Nephron (organoid): ENCODE measurements at regions not wholly inside any gene's neighbourhood (a gene's known extent, or its start where the extent isn't known, plus 50 kb on each side); places are given as distances from the start of the nearest gene placed in this dataset.

Experiments used
- H3K27ac Mint-ChIP-seq, 3 experiments: 2 replicates each; pipeline ENCODE4 v1.8.0; 2020; ENCODE audit warnings: mixed read lengths in 3 of 3, mild to moderate bottlenecking in 2 of 3, moderate library complexity in 1 of 3
- H3K27me3 Mint-ChIP-seq: 2 replicates; pipeline ENCODE4 v1.8.0; 2021; ENCODE audit warnings: low read depth, mild to moderate bottlenecking, moderate library complexity, mixed read lengths
- H3K36me3 Mint-ChIP-seq: 2 replicates; pipeline ENCODE4 v1.8.0; 2020; ENCODE audit warnings: low read depth, mixed read lengths
- H3K4me1 Mint-ChIP-seq: 2 replicates; pipeline ENCODE4 v1.8.0; 2020; ENCODE audit warnings: mixed read lengths
- H3K4me3 Mint-ChIP-seq, 3 experiments: 2 replicates each; pipeline ENCODE4 v1.8.0; 2020; ENCODE audit warnings: mild to moderate bottlenecking in 3 of 3, mixed read lengths in 3 of 3, moderate library complexity in 2 of 3
- H3K9me3 Mint-ChIP-seq: 2 replicates; pipeline ENCODE4 v1.8.0; 2020; ENCODE audit warnings: mixed read lengths
- CTCF ChIP-seq, 3 experiments: fragments of 200-600 bp; sonication (generic); IDR thresholded peaks; one replicate each; pipeline ENCODE4 v1.5.0; 2021; ENCODE audit warnings: antibody characterized with exemption in 3 of 3; ENCODE audit not compliant: unreplicated experiment in 3 of 3

DNA sequence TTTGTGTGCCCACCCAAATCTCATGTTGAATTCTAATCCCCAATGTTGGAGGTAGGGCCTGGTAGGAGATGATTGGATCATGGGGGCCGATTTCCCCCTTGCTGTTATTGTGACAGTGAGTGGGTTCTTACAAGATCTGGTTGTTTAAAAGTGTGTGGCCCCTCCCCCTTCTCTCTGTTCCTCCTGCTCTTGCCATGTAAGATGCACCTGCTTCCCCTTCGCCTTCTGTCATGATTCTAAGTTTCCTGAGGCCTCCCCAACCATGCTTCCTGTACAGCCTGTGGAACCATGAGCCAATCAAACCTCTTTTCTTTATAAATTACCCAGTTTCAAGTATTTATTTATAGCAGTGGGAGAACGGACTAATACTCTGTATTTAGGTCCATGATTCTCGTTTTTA is 588.1 kb downstream of the DCDC2C start:
- Mint-ChIP-seq H3K9me3 (peaks cover 8% of the 10 kb centered on the region), H3K4me3 (no peak overlapping the region), H3K27me3 (no peaks in the 10 kb centered on the region), H3K4me1 (no peaks in the 10 kb centered on the region), H3K27ac (no peak overlapping the region), H3K36me3 (no peaks in the 10 kb centered on the region)
- no peak for TF ChIP-seq CTCF (IDR thresholded peaks at IDR 0.05; ENCODE audit: unreplicated experiment in 3 of 3)

DNA sequence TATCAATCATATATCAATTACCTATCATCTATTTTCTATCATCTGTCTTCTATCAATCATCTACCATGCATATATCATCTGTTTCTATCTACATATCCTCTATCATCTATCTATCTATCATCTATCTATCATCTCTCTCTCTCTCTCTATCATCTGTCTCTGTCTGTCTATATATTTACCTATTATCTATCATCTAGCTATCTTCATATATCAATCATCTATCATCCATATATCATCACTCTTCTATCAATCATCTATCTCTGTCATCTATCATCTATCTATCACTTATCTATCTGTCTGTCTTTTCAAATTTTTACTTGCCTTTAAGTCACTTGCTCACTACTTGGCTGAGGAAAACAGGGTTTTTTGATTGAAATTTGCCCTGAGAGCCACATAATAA is 592.3 kb downstream of the DCDC2C start:
- no peak overlapping the region for H3K4me3 Mint-ChIP-seq
- no peaks in the 10 kb centered on the region for H3K4me1 Mint-ChIP-seq
- no peaks in the 10 kb centered on the region for H3K27me3 Mint-ChIP-seq

DNA sequence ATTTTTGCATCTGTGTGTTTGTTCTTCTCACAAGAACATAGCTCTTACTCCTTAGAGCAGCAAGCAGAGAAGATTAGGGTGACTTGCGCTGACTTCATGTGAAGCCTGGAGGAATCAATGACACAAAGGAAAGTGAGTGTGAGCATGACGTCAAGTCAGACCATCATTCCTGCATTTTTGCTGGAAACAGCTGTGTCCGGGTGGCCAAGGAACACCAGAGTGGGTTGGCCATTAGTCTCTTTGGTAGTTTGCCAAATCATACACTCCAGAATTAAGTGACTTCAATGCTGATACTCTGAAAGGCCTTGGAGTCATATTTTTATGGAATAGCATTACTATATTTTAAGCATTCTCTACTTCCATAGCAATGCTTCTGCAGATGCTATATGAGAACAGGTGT is 597.2 kb downstream of the DCDC2C start:
- no peaks in the 10 kb centered on the region for H3K27me3 Mint-ChIP-seq
- no peak for TF ChIP-seq CTCF (IDR thresholded peaks at IDR 0.05; ENCODE audit: unreplicated experiment in 3 of 3)
- no peak overlapping the region for H3K27ac Mint-ChIP-seq
- H3K36me3 Mint-ChIP-seq: no peaks in the 10 kb centered on the region
- H3K9me3 Mint-ChIP-seq: peaks cover 7% of the 10 kb centered on the region
- no peak overlapping the region for H3K4me3 Mint-ChIP-seq
- H3K4me1 Mint-ChIP-seq: no peaks in the 10 kb centered on the region

More for the DNA sequence above, 592.3 kb downstream of the DCDC2C start:
- no peaks in the 10 kb centered on the region for H3K9me3 Mint-ChIP-seq
- H3K27ac Mint-ChIP-seq: no peak overlapping the region
- no peak for TF ChIP-seq CTCF (IDR thresholded peaks at IDR 0.05; ENCODE audit: unreplicated experiment in 3 of 3)
- H3K36me3 Mint-ChIP-seq: no peaks in the 10 kb centered on the region

GRCh38 chr2:4324531-4324930 is 621.2 kb downstream of the DCDC2C start:
- H3K4me3 Mint-ChIP-seq: no peak overlapping the region
- peaks cover 6% of the 10 kb centered on the region for H3K9me3 Mint-ChIP-seq
- no peaks in the 10 kb centered on the region for H3K36me3 Mint-ChIP-seq
- no peaks in the 10 kb centered on the region for H3K27me3 Mint-ChIP-seq
- H3K27ac Mint-ChIP-seq: no peak overlapping the region
- no peaks in the 10 kb centered on the region for H3K4me1 Mint-ChIP-seq
- TF ChIP-seq CTCF (IDR thresholded peaks at IDR 0.05; ENCODE audit: unreplicated experiment in 3 of 3): no peak

DNA sequence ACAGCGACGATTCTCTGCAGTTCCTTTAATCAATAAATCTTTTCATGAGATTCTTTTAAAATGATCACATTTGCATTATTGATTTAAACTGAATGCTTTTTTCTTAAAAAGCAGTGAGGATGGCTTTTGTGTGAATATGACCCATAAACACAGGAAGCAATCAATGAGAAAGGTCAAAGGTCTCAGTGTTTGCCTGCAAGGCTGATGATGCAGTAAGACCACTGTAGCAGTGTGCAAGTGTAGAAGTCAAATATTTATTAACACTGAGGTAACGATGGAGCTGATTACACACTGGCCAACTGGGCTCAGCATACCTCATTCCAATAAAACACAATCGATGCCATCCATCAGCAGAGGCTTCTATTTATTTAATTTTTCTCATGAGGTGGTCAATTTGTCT is 633.5 kb downstream of the DCDC2C start:
- Mint-ChIP-seq H3K36me3 (no peaks in the 10 kb centered on the region), H3K27ac (no peak overlapping the region), H3K4me1 (peaks cover 6% of the 10 kb centered on the region), H3K4me3 (no peak overlapping the region), H3K9me3 (peaks cover 2% of the 10 kb centered on the region), H3K27me3 (peaks cover 4% of the 10 kb centered on the region)
- TF ChIP-seq CTCF (IDR thresholded peaks at IDR 0.05; ENCODE audit: unreplicated experiment in 3 of 3): no peak

- Mint-ChIP-seq H3K4me3 (no peak overlapping the region), H3K36me3 (no peaks in the 10 kb centered on the region), H3K9me3 (peaks cover 12% of the 10 kb centered on the region), H3K27ac (no peak overlapping the region), H3K4me1 (peaks cover 6% of the 10 kb centered on the region), H3K27me3 (peaks cover 4% of the 10 kb centered on the region)
- no peak for TF ChIP-seq CTCF (IDR thresholded peaks at IDR 0.05; ENCODE audit: unreplicated experiment in 3 of 3)
These were observed 635.0 kb downstream of the DCDC2C start for GRCh38 chr2:4338345-4338744.
